OCI-LY7 (cell line): ENCODE measurements at regions not wholly inside any gene's neighbourhood (a gene's known extent, or its start where the extent isn't known, plus 50 kb on each side); places are given as distances from the start of the nearest gene placed in this dataset.

Experiments
- BruUV-seq: library from RNA; stranded (reverse); fragments of 400-500 nt; replicated peaks from 2 replicates; lab custom pipeline; 2021; lab: Mats Ljungman, UMichigan
- CTCF ChIA-PET: fragments of 300-600 bp; sonication (Branson Sonifier 250); formaldehyde crosslinking; loops from one replicate; lab custom pipeline; 2022; ENCODE audit warnings: antibody characterized with exemption; ENCODE audit not compliant: unreplicated experiment; lab: Charles Lee
- POLR2A ChIA-PET: fragments of 300-600 bp; sonication (Branson Sonifier 250); formaldehyde crosslinking; loops from one replicate; lab custom pipeline; 2022; ENCODE audit warnings: antibody characterized with exemption; lab: Charles Lee
- DNase-seq: peaks from one replicate; pipeline ENCODE4 v3.0.0-alpha.2; 2015; ENCODE audit warnings: low spot score
- H2AFZ ChIP-seq: fragments of 200-600 bp; sonication (generic), shearing (Covaris generic); 2 replicates; pipeline ENCODE4 v1.6.1; 2014; ENCODE audit warnings: mild to moderate bottlenecking, antibody characterized with exemption, low read length, moderate library complexity
- H3K27ac ChIP-seq: fragments of 200-600 bp; sonication (generic); 2 replicates; pipeline ENCODE4 v1.5.1; 2014; ENCODE audit warnings: mixed run types, low read depth, mild to moderate bottlenecking, moderate library complexity, low read length, inconsistent platforms; ENCODE audit not compliant: poor library complexity, severe bottlenecking
- H3K36me3 ChIP-seq: fragments of 200-600 bp; sonication (generic); 2 replicates; pipeline ENCODE4 v1.6.1; 2014; ENCODE audit warnings: mild to moderate bottlenecking, antibody characterized with exemption, low read length, moderate library complexity, mixed read lengths; ENCODE audit not compliant: insufficient read depth
- H3K4me1 ChIP-seq: fragments of 200-600 bp; sonication (generic); 2 replicates; pipeline ENCODE4 v1.5.1; 2014; ENCODE audit warnings: mild to moderate bottlenecking, low read length; ENCODE audit not compliant: insufficient read depth, poor library complexity, severe bottlenecking
- H3K4me2 ChIP-seq: fragments of 200-600 bp; sonication (generic); 2 replicates; pipeline ENCODE4 v1.6.1; 2014; ENCODE audit warnings: mild to moderate bottlenecking, low read length
- H3K4me3 ChIP-seq: fragments of 200-600 bp; sonication (generic); 2 replicates; pipeline ENCODE4 v1.5.1; 2014; ENCODE audit warnings: mild to moderate bottlenecking, low read depth, low read length; ENCODE audit not compliant: poor library complexity, severe bottlenecking
- H3K79me2 ChIP-seq: fragments of 200-600 bp; sonication (generic); 2 replicates; pipeline ENCODE4 v1.6.1; 2016; ENCODE audit warnings: low read depth, mild to moderate bottlenecking, low read length, moderate library complexity, mixed read lengths; ENCODE audit not compliant: insufficient read depth
- H3K9me2 ChIP-seq: fragments of 200-600 bp; sonication (generic); 2 replicates; pipeline ENCODE4 v1.6.1; 2016; ENCODE audit warnings: mild to moderate bottlenecking, low read length, mixed read lengths; ENCODE audit not compliant: insufficient read depth
- H3K9me3 ChIP-seq: fragments of 200-600 bp; sonication (generic); 2 replicates; pipeline ENCODE4 v1.6.1; 2014; ENCODE audit warnings: mild to moderate bottlenecking, mixed run types, low read length, mixed read lengths
- H4K20me1 ChIP-seq: fragments of 200-600 bp; sonication (generic); 2 replicates; pipeline ENCODE4 v1.6.1; 2014; ENCODE audit warnings: mild to moderate bottlenecking, antibody characterized with exemption, low read length, moderate library complexity, mixed read lengths; ENCODE audit not compliant: insufficient read depth
- CTCF ChIP-seq: fragments of 200-600 bp; sonication (generic); conservative IDR thresholded peaks from 2 replicates; pipeline ENCODE4 v1.5.1; 2014; ENCODE audit warnings: mild to moderate bottlenecking, antibody characterized with exemption, low read length, moderate library complexity, mixed read lengths
- EZH2phosphoT487 ChIP-seq: fragments of 200-600 bp; sonication (generic); IDR thresholded peaks from 2 replicates; pipeline ENCODE4 v1.6.1; 2018; ENCODE audit warnings: low read depth, borderline replicate concordance, mild to moderate bottlenecking, mixed run types, antibody characterized with exemption, low read length, moderate library complexity, mixed read lengths
- intact Hi-C: fragments of 100-400 bp; cut with micrococcal nuclease; formaldehyde crosslinking; loops from one replicate; pipeline ENCODE4 v1.10.0; 2022; ENCODE audit not compliant: unreplicated experiment

GRCh38 chr9:28332648-28333047 lies 759.4 kb upstream of the C9orf72 start:
- no peaks in the 10 kb centered on the region for H3K36me3 ChIP-seq
- H3K4me3 ChIP-seq = no peak overlapping the region
- H3K27ac ChIP-seq = no peak overlapping the region
- H2AFZ ChIP-seq = no peak overlapping the region
- TF ChIP-seq CTCF (no peak), EZH2phosphoT487 (no peak)
- no peaks in the 10 kb centered on the region for H3K4me1 ChIP-seq
- no peaks in the 10 kb centered on the region for H3K9me2 ChIP-seq
- H3K4me2 ChIP-seq = no peak overlapping the region
- no TSS peak for BruUV-seq
- DNase-seq = no peak
- no peaks in the 10 kb centered on the region for H4K20me1 ChIP-seq
- no peaks in the 10 kb centered on the region for H3K9me3 ChIP-seq
- CTCF ChIA-PET = no interaction called here
- POLR2A ChIA-PET = interaction anchor here (0.8 kb wide), 1 partner anchor 172 kb away, joined by 3 read pairs; no protein-coding TSS in a partner anchor
- intact Hi-C loops = no loop called here
- H3K79me2 ChIP-seq = no peaks in the 10 kb centered on the region

- intact Hi-C loops = no loop called here
- TF ChIP-seq EZH2phosphoT487 (no peak), CTCF (no peak)
- CTCF ChIA-PET = no interaction called here
Observed at GRCh38 chr9:28341913-28342312, 768.6 kb upstream of the C9orf72 start.

GRCh38 chr9:28342815-28343338 lies 769.6 kb upstream of the C9orf72 start:
- Histone ChIP-seq H3K9me3 (no peaks in the 10 kb centered on the region), H3K27ac (no peak overlapping the region), H2AFZ (no peak overlapping the region), H3K9me2 (no peaks in the 10 kb centered on the region), H4K20me1 (no peaks in the 10 kb centered on the region), H3K79me2 (no peaks in the 10 kb centered on the region), H3K4me3 (no peak overlapping the region), H3K4me1 (no peaks in the 10 kb centered on the region), H3K36me3 (no peaks in the 10 kb centered on the region), H3K4me2 (no peak overlapping the region)
- no peak for TF ChIP-seq CTCF
- no peak for TF ChIP-seq EZH2phosphoT487
- ChIA-PET CTCF (no interaction called here), POLR2A (no interaction called here)
- BruUV-seq = no TSS peak
- no peak for DNase-seq
- intact Hi-C loops = no loop called here

More at GRCh38 chr9:28341913-28342312, 768.6 kb upstream of the C9orf72 start:
- H2AFZ ChIP-seq = no peak overlapping the region
- H3K4me1 ChIP-seq = no peaks in the 10 kb centered on the region
- no peaks in the 10 kb centered on the region for H3K36me3 ChIP-seq
- no peak overlapping the region for H3K4me3 ChIP-seq
- H3K79me2 ChIP-seq = no peaks in the 10 kb centered on the region
- BruUV-seq = no TSS peak
- POLR2A ChIA-PET = no interaction called here
- no peaks in the 10 kb centered on the region for H3K9me3 ChIP-seq
- H3K27ac ChIP-seq = no peak overlapping the region
- no peaks in the 10 kb centered on the region for H4K20me1 ChIP-seq
- H3K9me2 ChIP-seq = no peaks in the 10 kb centered on the region
- H3K4me2 ChIP-seq = no peak overlapping the region
- no peak for DNase-seq
